NCI-H2029 (cell line): ENCODE measurements at regions not wholly inside any gene's neighbourhood (a gene's known extent, or its start where the extent isn't known, plus 50 kb on each side); places are given as distances from the start of the nearest gene placed in this dataset.
"Not testable (repeated sequence)": the region's sequence is repeated elsewhere in the genome, so short reads cannot be mapped to it uniquely, and the experiment has no call there.

Experiments used
- DNase-seq: peaks from one replicate; lab custom pipeline; 2025; lab: John Stamatoyannopoulos, UW

DNA sequence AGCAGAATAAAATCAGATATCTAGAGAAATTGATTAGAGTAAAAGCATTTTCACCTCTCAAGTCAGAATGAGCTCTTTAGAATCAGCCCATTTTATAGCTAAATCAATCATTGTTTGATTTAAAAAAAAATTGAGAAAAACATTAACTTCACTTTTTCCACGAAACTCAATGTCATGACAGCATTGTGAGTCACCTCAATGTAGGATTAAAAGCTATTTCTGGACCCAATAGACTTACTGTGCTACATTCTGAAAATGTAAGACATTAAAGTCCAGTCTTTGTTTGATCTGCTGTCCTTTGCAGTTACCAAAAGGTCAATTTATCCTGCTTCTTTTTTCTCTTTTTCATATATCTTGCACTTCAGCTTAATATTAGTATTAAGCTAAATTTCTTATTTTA lies 519.4 kb upstream of the ZNF337 start:
- DNase-seq, result no peak

DNA sequence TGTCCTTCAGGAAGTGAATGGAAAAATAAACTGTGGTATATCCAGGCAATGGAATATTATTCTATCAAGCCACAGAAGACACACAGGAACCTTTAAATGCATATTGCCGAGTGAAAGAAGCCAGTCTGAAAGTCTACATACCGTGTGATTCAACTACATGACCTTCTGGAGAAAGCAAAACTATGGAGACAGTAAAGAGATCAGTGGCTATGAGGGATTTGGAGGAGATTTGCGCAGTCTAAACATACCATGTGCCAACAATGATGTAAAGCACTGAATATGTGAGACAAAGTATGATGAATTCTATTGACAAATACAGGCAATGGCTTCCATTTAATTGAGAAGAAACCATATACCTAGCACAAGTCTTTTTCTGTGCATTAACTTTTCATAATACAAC lies 518.3 kb upstream of the ZNF337 start:
- DNase-seq, result no peak

DNA sequence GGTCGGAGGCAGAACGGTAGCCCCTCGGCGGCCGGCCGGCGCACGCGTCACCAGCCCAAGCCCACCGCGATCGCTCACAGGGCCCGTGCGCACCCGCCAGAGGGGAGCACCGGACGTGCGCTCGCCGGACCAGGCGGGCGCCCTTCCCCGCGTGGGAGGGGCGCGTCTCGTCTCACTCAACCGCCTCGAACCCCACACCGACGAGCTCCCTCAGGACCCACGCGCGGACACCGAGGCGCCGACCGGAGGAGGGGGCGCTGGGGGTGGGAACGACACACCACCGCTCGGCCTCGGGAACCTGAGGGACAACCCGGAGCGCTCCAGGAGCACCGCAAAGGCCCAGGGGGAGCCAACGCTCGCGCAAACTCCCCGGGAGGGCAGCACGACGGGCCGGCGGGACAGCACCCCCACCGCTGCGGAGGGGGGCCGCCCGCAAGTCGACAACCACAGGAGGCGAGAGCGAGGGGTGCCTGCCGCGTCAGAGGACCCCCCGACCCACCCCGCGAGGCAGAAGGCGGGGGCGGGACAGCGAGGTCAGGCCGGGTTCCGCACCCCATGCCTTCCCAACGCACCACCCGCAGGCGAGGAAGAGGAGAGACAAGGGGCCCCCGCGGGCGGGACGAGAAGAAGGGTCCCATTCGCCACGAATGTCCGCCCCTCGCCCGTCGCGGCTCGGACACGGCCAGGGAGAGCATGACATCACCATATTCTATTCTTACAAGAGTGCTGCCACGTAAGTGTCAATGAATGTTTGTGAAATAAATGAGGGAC lies 512.7 kb upstream of the ZNF337 start:
- DNase-seq, result no peak

DNA sequence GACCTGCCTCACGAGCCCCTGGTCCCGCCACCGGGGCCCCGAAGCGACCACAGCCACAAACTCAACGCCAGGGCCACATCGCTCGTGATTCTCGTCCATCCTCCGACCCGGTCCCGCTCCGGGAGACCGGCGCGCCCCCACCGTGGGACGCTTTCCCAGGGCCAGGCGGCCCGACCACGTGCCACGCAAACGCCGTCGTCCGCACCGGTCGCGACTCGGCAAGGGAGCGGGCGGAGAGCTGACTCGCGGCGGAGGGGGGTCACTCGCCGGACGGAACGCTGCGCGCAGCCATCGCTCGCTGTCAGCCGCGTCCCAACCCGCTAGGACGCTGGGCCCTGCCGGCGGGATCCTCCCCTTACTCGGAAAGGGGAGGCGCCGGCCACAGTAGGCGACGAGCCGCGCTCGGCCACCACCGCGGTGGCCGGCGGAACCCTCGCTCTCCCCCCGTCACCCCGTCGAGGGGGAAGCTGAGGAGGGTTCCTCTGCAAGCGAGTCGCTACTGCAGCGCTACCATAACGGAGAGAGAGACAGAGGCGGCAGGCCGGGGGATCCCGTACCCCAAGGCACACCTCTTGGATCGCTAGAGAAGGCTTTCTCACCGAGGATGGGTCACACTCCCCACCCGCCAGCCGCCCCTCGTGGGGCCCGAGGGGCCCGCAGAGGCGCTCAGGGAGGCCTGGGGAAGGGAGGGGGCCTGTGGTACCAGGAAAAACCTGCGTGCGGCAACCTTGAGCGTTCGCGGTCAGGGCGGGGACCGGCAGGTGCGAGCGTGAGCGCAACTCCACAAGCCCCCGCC lies 511.8 kb upstream of the ZNF337 start:
- DNase-seq, result no peak

DNA sequence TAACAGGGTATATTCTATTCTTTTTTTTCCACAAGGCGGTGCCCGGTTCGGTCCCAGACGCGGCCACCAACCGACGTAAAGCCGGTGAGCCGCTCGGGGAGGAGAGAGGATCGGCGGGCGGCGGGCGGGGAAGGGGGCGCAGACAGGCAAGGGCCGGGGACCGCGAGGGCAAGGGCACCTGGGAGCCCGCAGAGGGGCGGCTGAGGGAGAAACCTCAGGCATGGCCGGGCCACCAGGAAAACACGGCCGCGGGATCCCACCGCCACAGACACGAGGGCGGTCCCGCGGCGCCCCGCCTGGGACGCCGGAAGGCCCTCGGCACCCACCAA lies 511.3 kb upstream of the ZNF337 start:
- not testable (repeated sequence) for DNase-seq

DNA sequence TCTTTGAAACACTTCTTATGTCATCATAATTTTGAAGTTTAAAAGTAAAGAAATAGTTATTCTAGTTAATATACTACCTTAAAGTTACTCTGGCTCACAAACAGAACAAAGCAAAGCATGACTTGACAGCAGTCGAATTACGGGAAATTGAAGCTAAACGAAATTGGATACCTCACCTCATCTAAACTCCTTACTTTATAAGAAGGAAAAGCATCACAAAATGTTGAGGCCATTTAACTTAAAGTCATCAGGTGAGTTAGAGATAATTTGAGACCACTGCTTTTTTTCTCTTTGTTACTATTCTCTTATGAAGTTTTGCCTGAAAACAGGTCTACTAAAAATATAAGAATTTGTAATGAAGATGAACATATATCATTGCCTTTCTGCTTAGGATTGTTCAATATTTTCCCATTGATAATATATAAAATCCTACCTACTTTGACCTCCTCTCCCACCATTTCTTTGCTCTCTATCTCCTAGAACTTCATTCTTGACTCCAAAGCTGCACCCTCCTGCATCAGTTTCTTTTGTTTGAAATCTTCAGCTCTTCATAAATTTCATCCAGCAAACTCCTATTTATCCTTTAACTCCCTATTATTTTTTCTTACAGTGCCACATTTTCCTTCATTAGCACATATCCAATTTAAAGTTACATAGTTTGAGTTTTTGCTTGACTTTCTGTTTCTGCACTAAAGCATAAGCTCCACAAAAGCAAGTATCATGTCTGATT lies 510.7 kb upstream of the ZNF337 start:
- DNase-seq, result no peak

DNA sequence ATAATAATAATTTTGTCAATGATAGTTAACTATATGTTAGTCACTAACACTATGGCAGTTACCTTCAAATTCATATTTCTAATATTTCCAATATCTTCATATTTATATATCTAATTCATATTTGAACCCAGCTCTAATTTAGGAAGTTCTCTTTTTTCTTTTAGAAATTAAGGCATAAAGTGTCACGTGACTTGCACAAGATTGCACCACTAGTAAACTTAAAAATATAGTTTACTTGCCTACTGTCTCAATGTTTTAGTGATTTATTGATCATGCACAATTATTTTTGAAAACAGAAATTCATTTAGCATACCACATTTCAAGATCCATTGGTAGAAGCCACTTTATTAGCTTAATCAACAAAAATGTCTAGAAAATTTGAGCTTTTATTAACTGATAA lies 508.7 kb upstream of the ZNF337 start:
- no peak for DNase-seq

DNA sequence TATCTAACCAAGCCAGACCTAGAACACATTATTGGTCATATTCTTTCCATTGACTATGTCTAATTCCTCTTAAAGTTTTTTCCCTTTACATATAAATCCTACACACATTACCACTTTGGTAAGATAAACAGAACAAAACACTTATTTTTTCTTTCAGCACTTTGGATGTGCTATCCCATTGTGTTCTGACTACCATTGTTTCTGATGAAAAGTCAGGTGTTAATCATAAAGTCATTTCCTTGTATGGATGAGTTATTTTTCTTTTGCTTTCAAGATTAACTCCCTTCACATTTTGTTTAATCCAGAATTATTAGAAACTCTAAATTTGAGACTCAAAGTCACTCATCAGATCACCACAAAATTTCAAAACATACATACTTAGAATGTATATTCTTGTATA lies 504.4 kb upstream of the ZNF337 start:
- not testable (repeated sequence) for DNase-seq

DNA sequence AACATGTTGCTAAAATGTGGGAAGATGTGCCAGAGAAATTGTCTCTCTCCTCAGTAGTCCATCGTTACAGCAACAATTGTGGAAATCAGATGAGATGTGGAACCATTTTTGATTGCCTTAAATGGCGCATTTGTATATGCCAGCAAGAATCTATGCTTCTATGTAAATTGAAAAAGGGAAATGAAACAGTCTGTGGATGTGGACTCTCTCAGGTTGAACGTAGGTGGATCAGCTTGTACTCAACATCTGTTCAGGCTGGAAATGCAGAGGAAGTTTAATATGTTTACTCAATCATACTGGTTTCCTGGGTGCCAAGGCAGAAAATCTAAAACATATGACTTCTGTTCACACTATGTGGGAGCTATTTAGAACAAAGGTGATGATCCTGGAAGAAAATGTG lies 490.7 kb upstream of the ZNF337 start:
- DNase-seq, result not testable (repeated sequence)

DNA sequence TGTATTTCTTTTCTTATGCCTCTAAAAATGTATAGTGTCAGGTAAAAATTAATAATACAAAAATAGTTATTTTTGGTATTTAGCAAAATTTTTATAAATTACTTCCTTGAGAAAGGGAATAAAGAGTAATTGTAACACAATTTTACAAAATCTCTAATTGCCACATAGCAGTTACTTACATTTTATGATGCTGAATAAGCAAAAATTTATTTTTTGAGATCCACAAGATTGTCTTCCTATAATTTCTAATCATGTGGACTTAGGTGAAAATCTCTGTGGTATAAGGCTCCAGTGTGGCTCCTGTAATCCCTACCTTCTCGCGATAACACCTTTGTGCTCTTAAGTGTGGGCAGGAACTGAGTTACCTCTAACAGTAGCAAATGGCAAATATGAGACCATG lies 487.1 kb upstream of the ZNF337 start:
- DNase-seq, result not testable (repeated sequence)

DNA sequence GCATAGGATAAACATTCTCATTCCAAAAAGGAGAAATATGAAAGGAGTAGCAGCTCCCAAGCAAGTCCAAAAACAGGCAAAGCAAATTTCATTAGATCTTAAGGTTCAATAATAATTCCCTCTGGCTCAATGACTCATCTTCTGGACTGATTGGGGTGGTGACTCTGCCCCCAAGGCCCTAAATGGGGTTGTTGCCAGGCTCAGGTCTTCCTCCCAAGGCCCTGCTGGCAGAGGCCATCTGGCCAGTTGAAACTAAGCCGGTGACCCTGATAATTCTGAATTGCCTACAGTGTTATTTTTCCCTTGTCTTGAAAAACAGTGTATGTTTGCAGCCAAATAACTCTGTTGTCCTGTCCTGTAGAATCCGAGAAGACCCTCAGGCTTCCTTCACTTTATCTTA lies 484.7 kb upstream of the ZNF337 start:
- DNase-seq, result not testable (repeated sequence)

DNA sequence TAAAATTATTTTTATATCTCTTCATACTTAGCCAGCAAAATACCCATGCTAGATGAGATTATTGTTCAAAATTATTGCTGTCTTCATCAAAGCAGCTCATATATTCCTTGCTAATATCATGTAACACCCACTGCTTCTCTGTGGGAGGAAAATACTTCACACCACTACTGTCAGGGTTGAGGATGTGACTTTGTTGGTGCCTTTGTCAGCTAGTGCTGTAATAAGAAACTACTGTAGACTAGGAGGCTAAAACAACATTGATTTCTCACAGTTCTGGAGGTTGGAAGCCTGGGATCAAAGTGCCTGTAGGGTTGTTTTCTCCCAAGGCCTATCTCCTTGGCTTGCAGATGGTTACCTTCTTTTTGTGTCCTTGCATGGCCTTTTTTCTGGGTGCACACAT lies 475.2 kb upstream of the ZNF337 start:
- DNase-seq, result not testable (repeated sequence)

DNA sequence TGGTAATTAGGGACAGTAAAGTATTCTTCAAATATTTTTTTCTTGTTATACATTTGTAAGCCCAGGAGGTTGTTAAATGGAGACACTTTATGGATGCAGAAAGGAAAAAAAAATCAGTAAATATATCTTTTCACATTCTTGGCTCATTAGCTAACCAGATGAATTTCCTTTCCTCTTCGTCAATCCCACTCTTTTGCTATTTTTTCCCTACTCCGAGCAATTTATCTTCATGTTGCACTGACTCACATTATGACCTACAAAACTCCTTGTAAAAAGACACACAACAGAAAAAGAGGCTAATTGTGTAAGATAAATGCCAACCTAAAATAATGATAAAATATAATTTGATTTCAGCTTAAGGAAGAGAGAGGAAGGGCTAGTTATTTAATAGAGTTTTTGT lies 472.9 kb upstream of the ZNF337 start:
- no peak for DNase-seq

DNA sequence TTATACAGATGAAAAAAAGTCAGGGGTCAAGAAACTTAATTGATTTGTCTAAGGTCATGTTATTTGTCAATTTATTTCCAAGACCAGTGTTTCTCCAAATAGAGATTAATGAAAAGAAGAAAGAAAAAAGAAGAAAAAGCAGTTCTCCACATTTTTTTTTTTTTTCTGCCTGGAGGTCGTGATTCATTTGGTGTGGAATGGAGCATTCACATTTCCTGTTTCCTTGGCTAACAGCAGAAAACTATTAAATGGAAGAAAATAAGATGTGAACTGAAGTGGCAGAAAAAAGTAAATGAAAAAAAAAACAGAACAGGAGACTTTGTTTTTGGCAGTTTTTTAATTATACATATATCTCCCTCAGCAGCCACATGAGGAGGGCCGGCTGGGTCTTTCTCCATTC lies 470.8 kb upstream of the ZNF337 start:
- no peak for DNase-seq

DNA sequence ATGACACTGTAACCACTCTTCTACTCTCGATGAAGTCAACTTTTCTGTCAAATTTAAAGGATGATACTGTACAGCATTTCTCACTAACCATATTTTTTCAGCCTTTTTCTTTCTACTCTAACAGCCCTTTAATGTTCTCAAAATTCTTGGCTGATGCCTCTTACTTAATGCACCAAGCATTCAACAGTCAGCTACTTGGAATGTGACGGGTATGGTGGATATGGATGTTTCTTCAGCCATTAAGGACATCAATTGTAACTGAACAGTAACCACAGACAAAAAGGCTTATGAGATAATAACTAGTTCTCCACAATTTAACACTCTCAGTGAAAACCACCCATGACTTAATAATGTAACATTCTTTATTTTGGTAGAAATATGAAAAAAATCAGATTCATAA lies 467.2 kb upstream of the ZNF337 start:
- DNase-seq, result no peak

DNA sequence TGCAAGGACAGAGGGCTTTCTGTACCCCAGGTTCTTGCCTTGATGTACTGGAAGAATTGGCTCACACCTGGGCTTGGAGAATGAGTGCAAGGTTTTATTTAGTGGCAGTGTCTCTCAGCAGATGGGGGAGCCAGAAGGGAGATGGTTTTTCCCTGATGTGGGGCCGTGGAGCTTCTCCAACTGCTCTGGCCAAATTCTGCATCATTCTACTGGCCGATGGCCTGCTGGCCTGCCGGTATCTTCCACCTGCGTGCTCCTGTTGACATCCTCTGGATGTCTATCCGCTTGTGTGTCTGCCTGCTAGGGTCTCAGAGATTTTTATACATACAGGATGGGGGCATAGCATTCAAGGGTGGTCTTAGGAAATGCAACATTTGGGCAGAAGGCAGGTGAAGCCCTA lies 466.5 kb upstream of the ZNF337 start:
- DNase-seq, result not testable (repeated sequence)

DNA sequence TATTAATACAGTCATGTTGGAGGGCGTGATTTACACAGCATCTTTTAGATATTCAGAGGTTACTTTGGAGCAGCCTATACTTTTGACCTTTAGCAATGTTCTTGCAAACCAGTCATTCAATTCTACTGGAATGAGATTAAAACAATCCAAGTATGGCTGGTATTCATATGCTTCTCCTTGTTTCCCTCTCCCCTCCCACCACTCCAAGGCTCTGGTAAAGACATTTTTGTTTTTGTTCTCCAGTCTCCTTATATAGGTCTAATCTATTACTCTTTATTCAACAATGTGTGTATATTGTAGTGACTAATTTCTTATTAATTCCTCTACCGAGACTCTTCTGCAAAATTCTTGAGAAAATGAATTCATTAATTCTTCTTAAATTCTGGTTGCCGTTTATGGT lies 465.1 kb upstream of the ZNF337 start:
- not testable (repeated sequence) for DNase-seq

DNA sequence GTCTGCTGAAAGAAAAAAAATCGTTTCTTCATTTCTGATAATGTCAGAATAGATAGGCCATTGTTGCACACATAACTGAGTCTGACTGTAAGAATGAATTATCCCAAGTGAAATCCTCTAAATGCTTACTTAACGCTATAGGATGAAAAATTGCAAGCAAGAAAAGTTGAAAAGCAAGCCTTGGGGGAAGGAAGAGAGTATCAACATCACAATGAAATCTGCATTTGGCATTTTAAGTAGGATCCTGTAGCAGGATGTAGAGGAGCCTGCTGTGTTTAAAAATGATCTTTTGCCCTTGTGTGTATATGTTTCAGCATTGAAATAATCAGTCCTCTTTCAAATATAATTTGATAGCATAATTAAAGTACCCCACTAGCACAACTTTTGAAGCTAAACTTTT lies 464.3 kb upstream of the ZNF337 start:
- not testable (repeated sequence) for DNase-seq

DNA sequence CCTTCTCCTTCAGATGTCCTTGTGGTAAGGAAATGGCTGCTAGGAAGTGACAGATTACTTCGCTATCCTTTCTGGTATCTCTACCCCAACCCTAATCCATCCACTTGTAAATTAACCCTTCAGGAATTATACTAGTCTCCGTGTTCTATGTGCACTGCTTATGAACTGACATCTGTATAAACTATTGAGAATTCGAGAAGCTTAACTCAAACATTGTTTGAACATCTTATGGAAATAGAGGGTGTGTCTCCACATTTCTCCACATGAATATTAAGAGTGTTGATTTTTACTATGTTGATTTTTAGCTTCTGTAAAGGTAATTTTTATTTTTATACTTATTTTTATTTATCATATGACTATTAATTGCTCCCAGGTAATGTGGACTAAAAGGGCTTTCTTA lies 457.6 kb upstream of the ZNF337 start:
- no peak for DNase-seq

DNA sequence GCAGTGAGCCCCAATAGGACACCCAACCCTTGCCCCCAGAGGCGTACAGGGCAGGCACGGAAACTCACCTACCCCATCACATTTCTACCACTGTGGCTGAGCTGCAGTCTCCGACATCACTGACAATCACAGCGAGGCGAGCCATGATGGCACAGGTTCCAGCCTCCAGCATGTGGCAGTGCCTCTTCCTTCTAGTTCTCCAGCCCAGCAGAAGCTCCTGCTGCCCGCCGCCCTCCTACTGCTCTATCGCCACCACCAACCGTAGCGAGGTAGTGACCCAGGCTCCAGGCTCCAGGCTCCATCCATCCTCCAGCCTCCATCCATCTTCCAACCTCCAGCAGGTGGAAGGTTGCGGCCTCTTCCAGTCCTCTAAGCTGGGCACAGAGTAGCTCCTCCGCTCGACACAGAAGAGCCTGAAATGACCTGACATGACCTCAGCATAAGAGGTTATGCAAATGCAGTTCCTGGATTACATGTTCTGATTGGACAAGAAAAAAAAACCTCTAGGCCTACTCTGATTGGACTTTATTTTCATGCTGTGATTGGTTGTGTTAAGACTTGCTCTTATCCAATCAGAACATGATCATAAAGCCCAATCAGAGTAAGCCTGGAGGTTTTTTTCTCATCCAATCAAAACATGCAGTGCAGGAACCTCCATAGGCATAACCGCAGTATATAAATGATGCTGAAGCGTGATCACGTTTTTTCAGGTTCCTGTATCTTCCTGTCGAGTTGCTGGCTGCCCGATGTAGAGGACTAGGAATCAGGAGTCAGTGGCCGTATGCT lies 438.9 kb upstream of the ZNF337 start:
- no peak for DNase-seq

DNA sequence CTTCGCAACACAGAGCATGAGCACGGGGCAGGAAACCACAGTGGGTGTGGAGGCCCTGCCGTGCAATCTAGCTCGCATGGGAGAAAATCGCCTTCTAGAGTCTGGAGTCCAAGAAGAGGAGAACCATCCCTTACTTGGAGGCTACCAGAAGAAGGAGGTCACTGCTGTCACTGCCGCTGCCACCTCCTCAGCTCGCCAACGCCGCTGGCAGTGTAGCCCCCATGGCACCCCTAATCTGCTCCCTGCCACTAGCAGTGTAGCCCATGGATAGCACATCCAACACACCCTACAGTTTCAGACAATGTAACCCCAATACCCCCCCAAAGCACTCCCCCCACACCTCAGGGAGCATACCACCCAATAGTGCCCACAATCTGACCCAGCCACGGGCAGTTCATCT lies 438.0 kb upstream of the ZNF337 start:
- no peak for DNase-seq

DNA sequence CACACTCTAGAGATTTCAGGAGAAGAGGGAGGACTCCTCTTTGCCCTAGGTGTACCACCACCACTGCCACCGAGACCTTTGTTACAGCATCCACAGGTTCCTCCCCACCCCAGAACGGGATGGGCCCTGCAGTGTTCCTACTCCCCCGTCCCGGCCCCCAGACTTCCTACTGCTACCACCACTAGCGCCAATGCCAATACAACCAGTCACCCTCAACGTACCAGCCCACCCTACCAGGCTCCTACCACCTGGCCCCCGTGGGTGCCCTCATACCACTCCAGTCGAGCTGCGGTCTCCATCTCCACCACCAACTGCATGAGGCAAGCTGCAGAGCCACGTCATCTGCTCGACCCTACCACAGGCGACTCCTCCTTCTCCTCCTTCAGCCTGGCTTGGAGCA lies 437.1 kb upstream of the ZNF337 start:
- not testable (repeated sequence) for DNase-seq
